ENCODE measurements at regions not wholly inside any gene's neighbourhood (a gene's known extent, or its start where the extent isn't known, plus 50 kb on each side); places are given as distances from the start of the nearest gene placed in this dataset.
"Not testable (repeated sequence)": the region's sequence is repeated elsewhere in the genome, so short reads cannot be mapped to it uniquely, and the experiment has no call there.

DNA sequence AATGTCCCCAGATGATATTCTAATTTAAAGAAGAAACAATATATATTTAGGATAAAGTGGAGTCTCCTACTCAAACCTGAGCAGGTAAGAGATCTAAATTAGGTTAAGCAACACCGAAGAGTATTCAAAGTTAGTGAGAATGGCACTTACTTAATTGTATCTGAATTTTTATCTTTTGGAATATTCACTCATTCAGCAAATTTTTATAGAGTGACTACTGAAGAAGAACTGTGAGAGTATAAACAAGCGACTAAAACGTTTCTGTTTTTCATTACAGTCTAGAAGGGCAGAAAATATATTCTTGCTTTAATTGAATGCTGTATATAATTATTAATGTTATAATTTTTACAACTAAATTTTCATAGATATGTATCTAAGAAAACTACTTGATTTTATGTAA is 567.7 kb upstream of the TBL1XR1 start:
- DNase-seq, result no peak

- no peak for DNase-seq
These were observed 573.3 kb upstream of the TBL1XR1 start for GRCh38 chr3:177770383-177771230.

- DNase-seq, result no peak
These were observed 574.5 kb upstream of the TBL1XR1 start for GRCh38 chr3:177771780-177772179.

DNA sequence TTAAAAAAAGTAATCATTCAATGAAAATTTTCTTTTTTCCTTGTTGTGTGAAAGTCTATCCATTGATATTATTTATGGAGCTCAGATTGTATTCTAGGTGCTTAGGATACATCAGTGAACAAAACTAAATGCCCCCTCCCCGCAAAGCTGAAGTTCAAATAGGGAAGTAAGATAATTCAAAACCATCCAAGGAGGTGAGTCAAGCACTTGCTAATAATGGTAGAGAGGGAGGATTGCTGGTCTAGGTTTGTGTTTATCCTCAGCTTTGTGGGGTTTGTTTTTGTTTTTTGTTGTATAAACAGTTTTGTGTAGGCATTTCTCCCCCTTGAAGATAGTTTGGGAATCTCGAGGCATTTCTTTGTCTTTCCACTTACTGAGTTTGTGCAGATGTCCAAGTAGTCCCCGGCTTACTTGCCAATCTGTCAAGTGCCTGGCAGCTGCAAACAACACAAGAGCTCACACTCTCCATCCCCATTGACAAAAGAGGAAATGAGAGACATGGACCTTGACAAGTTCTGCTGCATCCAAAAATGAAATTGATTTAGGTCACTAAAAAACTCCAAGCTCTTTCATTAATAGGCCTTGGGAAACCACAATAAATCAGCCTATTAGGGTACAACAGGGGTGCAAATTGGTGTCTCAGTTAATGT is 575.8 kb upstream of the TBL1XR1 start:
- DNase-seq, result no peak

GRCh38 chr3:177773717-177774116 is 576.4 kb upstream of the TBL1XR1 start:
- no peak for DNase-seq

GRCh38 chr3:177776661-177777101 is 579.4 kb upstream of the TBL1XR1 start:
- no peak for DNase-seq

- peak; percentile 68 for DNase-seq
These were observed 580.4 kb upstream of the TBL1XR1 start for GRCh38 chr3:177777699-177778098.

DNA sequence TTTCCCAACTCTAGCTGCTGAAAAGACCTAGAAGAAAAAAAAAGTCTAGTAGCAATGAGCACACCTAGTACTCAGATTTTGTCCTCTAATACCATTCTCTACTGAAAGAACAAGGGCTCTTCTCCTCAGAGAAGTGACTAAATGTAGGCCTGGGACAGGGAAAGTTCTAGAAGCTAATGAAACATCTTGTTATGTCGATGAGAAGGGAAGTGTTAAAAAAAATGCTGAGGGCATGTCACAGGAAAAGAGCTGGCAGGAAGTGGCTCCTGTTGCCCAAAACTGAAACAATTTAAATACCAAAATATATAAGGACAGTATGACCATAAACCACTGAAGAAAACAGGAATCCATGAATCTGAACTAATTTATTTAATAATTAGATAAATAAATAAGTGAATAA is 581.4 kb upstream of the TBL1XR1 start:
- no peak for DNase-seq

DNA sequence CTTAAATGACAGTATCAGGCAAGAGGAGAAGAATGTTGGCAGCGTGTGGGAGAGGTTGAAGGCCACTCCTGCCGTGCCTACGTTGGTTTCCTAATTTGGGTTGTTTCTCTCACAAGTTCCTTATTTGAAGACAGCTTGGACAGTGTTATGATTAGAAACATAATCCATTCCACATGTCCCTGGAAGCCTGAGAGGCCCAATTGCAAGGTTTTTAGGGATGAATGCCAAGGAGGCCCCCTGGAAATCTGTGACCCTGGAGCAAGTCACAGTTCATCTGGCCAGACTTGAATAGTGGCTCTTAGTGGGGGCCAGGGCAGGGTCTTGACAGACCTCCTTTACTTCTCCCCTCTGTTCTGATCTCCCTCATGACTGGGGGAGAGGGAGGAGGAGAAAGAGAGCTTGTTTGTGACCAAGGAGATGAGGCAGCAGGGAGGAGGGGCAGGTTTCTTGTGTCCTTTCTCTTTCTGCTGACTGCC is 584.4 kb upstream of the TBL1XR1 start:
- DNase-seq, result no peak

- DNase-seq, result no peak
These were observed 586.1 kb upstream of the TBL1XR1 start for GRCh38 chr3:177783338-177783737.

GRCh38 chr3:177783767-177784166 is 586.5 kb upstream of the TBL1XR1 start:
- DNase-seq, result no peak

DNA sequence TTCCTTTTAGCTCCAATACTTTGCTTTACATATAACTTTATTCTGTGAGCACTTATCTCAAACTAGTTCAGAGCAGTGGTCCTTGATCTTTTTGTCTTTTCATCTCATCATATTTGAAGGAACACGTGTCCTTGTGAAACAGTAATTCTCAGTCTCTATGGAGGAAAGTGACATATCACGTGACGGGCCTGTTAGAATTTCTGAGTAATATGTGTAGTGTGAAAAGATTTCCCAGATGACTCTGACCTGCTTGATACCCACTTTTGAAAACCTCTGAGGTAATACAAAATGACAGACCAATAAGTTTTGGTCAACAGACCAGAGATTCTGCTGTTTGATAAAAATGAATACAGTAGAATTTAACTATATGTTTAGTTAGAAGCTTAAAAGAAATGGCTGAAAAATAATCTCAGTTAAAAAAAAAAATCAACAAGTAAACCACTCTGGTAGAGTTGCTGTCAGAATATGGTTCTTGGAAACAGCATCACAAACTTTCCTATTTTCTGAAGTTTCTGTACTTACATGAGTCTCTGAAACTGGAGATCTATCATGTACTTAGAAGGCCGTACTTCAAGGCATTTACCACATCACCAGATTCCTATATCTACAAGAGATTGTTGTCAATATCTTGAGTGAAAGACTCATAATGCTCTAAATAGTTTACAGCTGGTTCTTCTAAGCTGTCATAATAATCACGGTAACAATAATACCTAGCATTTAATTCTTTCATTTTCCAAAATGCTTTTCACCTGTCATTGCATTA is 590.2 kb upstream of the TBL1XR1 start:
- no peak for DNase-seq

DNA sequence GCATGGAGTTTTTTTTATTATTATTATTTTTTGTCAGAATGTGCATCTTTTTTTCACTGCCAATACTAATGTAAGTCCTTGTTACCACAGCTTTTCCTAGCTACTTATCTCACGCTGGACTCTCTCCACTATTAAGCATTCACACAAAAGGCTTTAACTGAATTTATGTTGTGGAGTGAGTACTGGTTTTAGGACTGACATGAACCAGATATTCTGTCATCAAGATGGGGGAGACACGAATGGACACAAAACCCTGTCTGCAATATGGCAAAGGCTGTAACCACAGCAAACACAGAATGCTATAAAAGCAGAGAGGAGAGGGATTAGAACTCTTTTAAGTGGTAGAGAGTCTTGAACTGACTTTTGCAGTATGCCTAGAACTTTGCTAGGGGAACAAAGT is 592.2 kb upstream of the TBL1XR1 start:
- DNase-seq, result no peak

DNA sequence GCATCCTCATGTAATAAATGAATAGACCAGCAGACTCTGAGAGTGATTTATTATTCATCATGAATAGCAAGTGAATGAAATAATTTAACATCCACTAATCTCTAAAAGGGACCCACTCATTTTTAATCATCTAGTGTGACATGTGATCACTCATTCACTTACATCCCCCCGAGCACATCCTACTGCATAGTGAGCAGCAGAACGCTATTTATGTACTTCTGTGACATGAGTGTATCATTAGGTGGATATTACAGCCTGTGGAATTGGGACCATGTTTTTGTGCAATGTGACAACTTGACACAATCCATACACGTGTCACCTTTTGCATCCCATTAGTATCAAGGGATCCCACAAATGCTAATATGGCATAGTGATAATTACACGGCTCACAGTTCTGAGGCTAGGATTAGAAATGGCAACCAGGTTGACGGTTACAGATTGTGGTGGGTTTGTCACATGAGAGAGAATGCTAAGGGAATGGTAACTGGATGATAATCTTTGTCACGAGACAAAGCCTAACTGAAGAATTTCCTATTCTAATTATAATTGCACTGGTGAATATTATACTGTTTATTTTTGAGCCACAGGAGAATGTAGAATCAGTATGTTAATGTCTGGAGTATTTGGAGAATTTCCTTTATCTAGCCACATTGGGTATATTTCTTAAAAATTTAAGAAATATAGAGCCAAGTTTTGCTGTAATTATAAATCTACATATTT is 595.2 kb upstream of the TBL1XR1 start:
- no peak for DNase-seq

DNA sequence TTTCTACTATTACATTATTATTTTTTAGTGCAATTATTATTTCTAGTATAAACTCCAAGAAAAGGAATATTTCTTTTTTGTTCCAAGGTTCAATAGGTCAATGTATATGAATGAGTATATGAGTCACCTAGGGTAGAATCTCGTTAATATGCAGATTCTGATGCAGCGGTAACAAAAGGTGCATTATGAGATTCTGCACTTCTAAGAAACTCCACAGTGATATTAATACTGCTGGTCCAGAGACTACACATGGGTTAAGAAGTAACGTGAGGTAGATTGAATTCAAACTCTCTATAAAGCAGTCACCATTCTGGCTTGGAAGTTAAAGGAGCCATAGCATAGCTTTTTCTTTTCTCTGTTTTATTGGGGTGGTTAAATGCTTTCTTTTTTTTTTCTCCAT is 596.2 kb upstream of the TBL1XR1 start:
- DNase-seq, result no peak

GRCh38 chr3:177795216-177795615 is 597.9 kb upstream of the TBL1XR1 start:
- DNase-seq, result no peak

DNA sequence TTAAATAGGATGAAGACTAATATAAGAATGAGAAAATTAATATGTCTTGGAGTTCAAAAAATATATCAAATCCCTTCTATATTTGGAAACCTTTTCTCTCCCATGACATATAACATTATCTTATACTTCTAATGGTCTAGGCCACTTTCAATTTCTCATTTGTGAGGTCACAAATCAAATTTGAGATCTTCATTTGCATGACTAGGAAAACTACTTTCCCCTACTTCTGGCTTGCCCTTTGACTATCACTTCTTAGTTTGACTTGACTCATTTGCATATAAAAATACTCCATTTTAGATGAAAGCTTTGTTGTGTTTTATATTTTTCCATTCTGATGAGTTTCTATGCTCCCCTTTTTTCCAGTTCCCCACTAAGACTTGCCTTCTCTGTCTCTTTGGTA is 598.6 kb upstream of the TBL1XR1 start:
- no peak for DNase-seq

GRCh38 chr3:177800147-177800546 is 602.9 kb upstream of the TBL1XR1 start:
- not testable (repeated sequence) for DNase-seq

DNA sequence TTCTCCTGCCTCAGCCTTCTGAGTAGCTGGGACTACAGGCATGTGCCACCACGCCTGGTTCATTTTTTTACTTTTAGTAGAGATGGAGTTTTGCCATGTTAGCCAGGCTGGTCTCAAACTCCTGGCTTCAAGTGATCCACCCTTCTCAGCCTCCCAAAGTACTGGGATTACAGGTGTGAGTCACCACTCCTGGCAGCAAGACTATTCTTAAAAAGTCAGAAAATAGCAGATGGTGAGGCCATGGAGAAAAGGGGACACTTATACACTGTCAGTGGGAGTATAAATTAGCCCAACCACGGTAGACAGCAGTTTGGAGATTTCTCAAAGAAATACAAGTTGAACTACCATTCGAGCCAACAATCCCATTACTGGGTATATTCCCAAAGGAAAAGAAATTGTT is 603.3 kb upstream of the TBL1XR1 start:
- no peak for DNase-seq

- no peak for DNase-seq
These were observed 605.0 kb upstream of the TBL1XR1 start for GRCh38 chr3:177802151-177802900.

DNA sequence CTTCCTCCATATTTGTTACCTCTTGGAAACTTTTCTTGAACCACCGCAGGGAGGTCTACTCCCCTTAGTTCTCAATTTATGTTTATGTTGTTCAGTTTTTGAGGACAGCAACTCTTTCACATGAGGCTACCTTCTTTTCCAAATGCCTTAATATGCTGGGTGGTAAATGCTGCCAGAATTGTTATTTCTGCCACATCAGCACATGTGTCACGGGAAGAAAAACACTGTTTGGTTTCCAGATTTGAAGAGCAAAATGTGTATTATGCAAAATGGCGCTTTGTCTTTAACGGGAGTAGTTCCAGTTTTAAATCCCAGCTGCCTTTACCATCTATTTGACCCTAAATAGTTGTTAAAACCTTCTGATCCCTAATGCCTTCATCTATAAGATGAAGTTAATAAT is 606.2 kb upstream of the TBL1XR1 start:
- DNase-seq, result no peak

DNA sequence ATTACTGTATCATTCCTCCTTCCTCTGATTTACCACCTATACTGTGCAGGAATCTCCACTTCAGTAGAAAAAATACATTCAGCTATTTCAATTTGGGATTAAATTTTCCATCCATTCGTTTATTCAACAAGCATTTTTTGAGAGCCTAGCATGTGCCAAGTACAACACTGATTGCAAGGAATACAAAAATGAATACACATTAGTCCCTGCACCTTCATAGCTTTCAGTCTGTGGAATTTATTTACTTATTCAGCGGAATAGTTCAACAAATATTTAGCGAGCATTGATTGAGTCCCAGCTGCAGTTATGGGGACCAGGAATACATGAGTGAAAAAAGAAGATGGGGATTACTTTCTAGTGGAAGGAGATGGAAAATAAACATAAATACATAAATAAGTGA is 606.8 kb upstream of the TBL1XR1 start:
- no peak for DNase-seq
